ENCODE measurements at regions not wholly inside any gene's neighbourhood (a gene's known extent, or its start where the extent isn't known, plus 50 kb on each side); places are given as distances from the start of the nearest gene placed in this dataset.

- Histone ChIP-seq H3K27ac (ENCODE audit: extremely low read depth, low read depth, low read length) (no peak overlapping the region), H3K36me3 (ENCODE audit: control insufficient read depth, insufficient read depth, low read length) (no peaks in the 10 kb centered on the region), H3K4me2 (ENCODE audit: insufficient read depth, low read length) (no peak overlapping the region), H3K27me3 (ENCODE audit: control insufficient read depth in 2 of 2, insufficient read depth in 2 of 2, low read length in 2 of 2) (peaks cover 0 to 11% of the 10 kb centered on the region in 2 experiments; a peak in 2 of 5 replicates), H3K9me1 (ENCODE audit: control insufficient read depth, insufficient read depth, low read length) (no peaks in the 10 kb centered on the region), H3K4me1 (replicated peaks in 1 of 2; ENCODE audit: control insufficient read depth in 2 of 2, insufficient read depth in 2 of 2, low read length in 2 of 2) (no peaks in the 10 kb centered on the region), H3K4me3 (no peak overlapping the region), H3K9ac (ENCODE audit: insufficient read depth in 1 of 2, low read depth in 2 of 2, low read length in 2 of 2) (no peak overlapping the region), H3K9me3 (replicated peaks; ENCODE audit: control insufficient read depth, insufficient read depth, low read depth, low read length) (no peaks in the 10 kb centered on the region), H2AFZ (ENCODE audit: low read depth, low read length) (no peak overlapping the region), H4K20me1 (replicated peaks; ENCODE audit: control insufficient read depth, insufficient read depth, low read length) (no peaks in the 10 kb centered on the region), H3K79me2 (ENCODE audit: control insufficient read depth, insufficient read depth, low read length) (no peaks in the 10 kb centered on the region)
- POLR2A ChIA-PET, result no interaction called here
- TF ChIP-seq CREBBP (IDR thresholded peaks at IDR 0.05; ENCODE audit: low read depth, low read length) (no peak), MTA2 (IDR thresholded peaks at IDR 0.05; ENCODE audit: low read depth) (no peak), TFAM (CRISPR knock-in tag; conservative IDR thresholded peaks at IDR 0.05) (no peak), YY1 (IDR thresholded peaks at IDR 0.05; ENCODE audit: borderline replicate concordance in 1 of 3, control insufficient read depth in 1 of 3, extremely low read depth in 1 of 3, insufficient read depth in 3 of 3, insufficient read length in 1 of 3, insufficient replicate concordance in 2 of 3, low read depth in 1 of 3, low read length in 2 of 3) (no peak), ZBED1 (IDR thresholded peaks at IDR 0.05) (no peak), THAP7 (CRISPR knock-in tag; IDR thresholded peaks at IDR 0.05) (no peak), ARNT (IDR thresholded peaks at IDR 0.05) (no peak), CEBPG (CRISPR knock-in tag; IDR thresholded peaks at IDR 0.05) (no peak), CEBPG (tag; conservative IDR thresholded peaks at IDR 0.05 in 1 of 2, IDR thresholded peaks at IDR 0.05 in 1 of 2) (peak; percentile 33 to 65; a peak in 2 of 4 replicates), ZNF253 (CRISPR knock-in tag; conservative IDR thresholded peaks at IDR 0.05) (no peak), ZBTB17 (CRISPR knock-in tag; IDR thresholded peaks at IDR 0.05) (no peak), ZNF644 (tag; IDR thresholded peaks at IDR 0.05; ENCODE audit: low read depth) (no peak), DMBX1 (CRISPR knock-in tag; IDR thresholded peaks at IDR 0.05; ENCODE audit: borderline replicate concordance) (no peak), ZNF146 (CRISPR knock-in tag; IDR thresholded peaks at IDR 0.05; ENCODE audit: unreplicated experiment) (no peak), NFRKB (IDR thresholded peaks at IDR 0.05; ENCODE audit: low read depth) (no peak), TAF7 (tag; IDR thresholded peaks at IDR 0.05) (no peak), CEBPB (tag; IDR thresholded peaks at IDR 0.05) (peak; percentile 61)
- ATAC-seq (no peak), FAIRE-seq (no peak), DNase-seq (ENCODE audit: extremely low read depth in 1 of 4, low spot score in 3 of 4) (no peak)
- no TSS peak for BruUV-seq (replicated peaks)
- CTCF ChIA-PET (ENCODE audit: low intra/inter-chr PET ratio), result no interaction called here
- in situ Hi-C loops (cut with MboI), result no loop called here
- intact Hi-C loops (cut with micrococcal nuclease), result no loop called here
- WGBS (ENCODE audit: insufficient coverage, low coverage, missing lambda C conversion rate), result 7% methylated on average over 13 of the region's 14 CpGs
Observed at GRCh38 chr10:120077707-120078492, 185.4 kb downstream of the SEC23IP start.
